ENCODE measurements at regions not wholly inside any gene's neighbourhood (a gene's known extent, or its start where the extent isn't known, plus 50 kb on each side); places are given as distances from the start of the nearest gene placed in this dataset.

DNA sequence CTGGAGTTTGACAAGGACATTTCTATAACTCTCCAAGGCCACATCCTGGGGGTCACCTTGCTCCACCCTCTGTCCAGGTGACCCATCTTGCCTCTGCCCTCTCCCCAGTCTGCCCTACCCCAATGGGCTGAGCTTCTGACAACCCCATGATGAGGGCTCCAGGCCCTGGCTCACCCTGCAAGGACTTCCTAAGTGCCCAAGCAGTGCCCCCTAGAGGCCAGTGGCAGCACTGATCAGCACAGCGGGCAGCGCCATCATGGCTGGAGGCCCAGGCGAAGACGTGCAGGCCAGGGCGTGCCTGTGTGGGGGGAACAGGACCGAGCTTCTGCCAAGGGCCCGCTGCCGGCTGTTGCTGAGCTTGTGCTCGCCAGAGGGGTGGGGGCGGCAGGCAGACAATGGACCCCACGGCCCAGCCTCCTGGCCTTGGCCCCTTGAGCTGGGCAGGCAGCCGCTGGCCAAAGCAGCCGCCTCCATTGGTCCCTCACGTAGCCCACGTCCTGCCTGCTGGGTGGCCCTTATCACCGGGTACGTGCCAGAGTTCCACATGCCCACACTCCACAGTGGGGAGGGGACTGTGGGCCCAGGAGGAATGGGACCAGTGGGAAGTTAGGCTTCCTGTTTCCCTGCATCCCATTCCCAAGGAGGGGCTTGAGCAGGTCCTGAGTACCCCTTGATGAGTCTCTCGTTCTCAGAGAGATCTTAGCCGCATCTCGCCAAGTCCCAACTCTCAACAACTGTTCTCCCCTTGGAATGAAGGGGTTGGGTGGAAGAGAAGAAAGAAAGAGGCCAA lies 64.3 kb downstream of the MRPL14 start:
- TF ChIP-seq CTCF (conservative IDR thresholded peaks at IDR 0.05; ENCODE audit: control insufficient read depth, insufficient read depth, low read depth, low read length): peak; percentile 39
- DNase-seq (ENCODE audit: low read depth): peak; percentile 48
- H3K4me3 ChIP-seq (ENCODE audit: control insufficient read depth, low read depth, low read length): no peak overlapping the region

- no peak for DNase-seq (ENCODE audit: low read depth)
- no peak for TF ChIP-seq CTCF (conservative IDR thresholded peaks at IDR 0.05; ENCODE audit: control insufficient read depth, insufficient read depth, low read depth, low read length)
- H3K4me3 ChIP-seq (ENCODE audit: control insufficient read depth, low read depth, low read length): no peak overlapping the region
These were observed 65.0 kb downstream of the MRPL14 start for GRCh38 chr6:44062105-44062770.

DNA sequence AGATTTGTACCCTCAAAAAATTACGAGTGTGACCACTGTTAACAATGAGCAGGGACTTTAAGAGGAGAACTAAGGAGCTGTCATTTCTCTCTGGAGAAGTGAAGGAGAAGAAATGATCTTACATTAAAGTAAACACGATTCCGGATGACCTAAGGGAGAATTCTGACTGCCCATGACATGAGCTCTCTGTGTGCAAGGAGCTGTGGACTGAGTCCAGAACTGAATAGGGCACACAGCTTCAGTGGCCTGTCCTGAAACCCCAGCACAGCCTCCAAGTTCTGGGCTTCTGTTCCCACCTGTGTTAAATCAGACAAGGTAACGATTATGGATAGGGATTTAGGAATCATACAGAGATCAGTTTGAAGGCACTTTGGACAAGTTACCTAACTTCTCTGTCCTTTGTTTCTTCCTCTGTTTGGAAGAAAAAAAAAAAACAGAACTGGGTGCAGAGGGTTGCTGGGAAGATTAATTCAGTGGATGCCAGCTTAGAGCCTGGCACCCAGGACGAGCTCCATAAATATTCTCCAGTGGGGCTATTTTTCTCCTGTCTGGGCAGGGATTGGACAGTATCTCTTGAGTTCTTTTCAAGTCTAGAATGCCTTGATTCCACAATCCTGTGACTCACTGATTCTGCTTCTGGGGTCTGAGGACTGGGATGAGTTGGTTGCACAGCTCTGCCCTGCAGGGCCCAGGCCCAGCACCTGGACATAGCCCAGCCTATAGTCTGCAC lies 65.7 kb downstream of the MRPL14 start:
- no peak overlapping the region for H3K4me3 ChIP-seq (ENCODE audit: control insufficient read depth, low read depth, low read length)
- no peak for TF ChIP-seq CTCF (conservative IDR thresholded peaks at IDR 0.05; ENCODE audit: control insufficient read depth, insufficient read depth, low read depth, low read length)
- DNase-seq (ENCODE audit: low read depth): peak; percentile 76

DNA sequence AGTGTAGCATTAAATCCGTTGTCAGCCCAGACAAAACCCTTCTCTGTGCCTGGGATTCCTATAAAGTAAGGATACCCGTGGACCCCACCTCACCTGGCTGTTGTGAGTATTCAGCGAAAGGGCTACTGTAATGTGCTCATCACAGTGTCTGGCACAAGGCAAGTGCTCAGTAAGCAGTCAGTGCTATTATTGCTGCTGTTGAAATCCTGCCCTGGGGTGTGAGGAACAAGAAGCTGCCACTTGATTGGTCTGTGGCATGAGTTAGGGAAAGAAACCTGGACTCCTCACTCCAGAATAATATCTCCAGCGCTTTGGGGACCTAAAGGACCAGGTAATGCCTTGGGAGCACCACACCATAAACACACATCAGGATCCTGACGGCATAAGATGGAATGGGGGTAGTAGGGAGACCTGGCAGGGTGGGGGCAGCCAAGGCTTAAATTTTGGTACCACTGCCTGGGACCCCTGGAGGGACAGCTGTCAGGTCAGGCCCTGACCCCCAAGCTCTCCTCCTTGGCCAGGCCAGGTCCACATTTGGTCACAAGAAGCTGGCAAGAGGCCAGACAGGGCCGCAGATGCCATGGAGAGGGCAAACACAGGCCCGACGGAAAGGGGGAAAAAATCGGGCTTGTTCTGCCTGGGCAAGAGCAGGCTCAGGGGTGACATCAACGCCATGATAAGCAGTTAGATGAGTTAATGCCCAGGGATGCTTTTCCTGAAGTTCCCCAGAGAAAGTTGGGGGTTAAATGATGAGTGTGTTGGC lies 66.5 kb downstream of the MRPL14 start:
- TF ChIP-seq CTCF (conservative IDR thresholded peaks at IDR 0.05; ENCODE audit: control insufficient read depth, insufficient read depth, low read depth, low read length): no peak
- no peak overlapping the region for H3K4me3 ChIP-seq (ENCODE audit: control insufficient read depth, low read depth, low read length)
- DNase-seq (ENCODE audit: low read depth): no peak

- no peak overlapping the region for H3K4me3 ChIP-seq (ENCODE audit: control insufficient read depth, low read depth, low read length)
- TF ChIP-seq CTCF (conservative IDR thresholded peaks at IDR 0.05; ENCODE audit: control insufficient read depth, insufficient read depth, low read depth, low read length): no peak
- DNase-seq (ENCODE audit: low read depth): peak; percentile 90
These were observed 67.6 kb downstream of the MRPL14 start for GRCh38 chr6:44059359-44060346.
